ENCODE measurements at regions not wholly inside any gene's neighbourhood (a gene's known extent, or its start where the extent isn't known, plus 50 kb on each side); places are given as distances from the start of the nearest gene placed in this dataset.

DNA sequence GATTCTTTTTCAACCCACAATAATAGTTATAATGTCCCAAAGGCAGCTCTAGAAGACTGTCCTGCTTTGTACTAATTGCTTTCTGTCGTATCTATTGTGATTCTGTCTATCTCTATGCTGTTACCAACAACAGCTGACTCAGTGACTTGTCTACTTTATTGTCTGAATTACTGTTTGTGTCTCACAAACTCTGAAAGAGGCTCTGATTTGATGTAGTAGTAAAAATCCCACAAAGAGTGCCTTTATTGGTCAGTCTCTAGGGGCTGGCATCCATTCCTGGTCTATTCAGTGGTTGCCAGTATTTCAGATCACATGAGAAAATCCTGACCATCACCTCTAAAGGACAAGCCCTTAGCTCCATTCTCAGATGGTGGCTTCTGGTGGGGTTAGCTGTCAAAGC is 254.2 kb downstream of the NSUN3 start:
- H3K27ac Mint-ChIP-seq: no peak overlapping the region
- no peaks in the 10 kb centered on the region for H3K36me3 Mint-ChIP-seq (ENCODE audit: low read depth)
- no peak overlapping the region for H3K4me3 Mint-ChIP-seq
- H3K4me1 Mint-ChIP-seq: no peaks in the 10 kb centered on the region
- H3K9me3 Mint-ChIP-seq: peaks cover 6% of the 10 kb centered on the region
- no peaks in the 10 kb centered on the region for H3K27me3 Mint-ChIP-seq
- no peak for DNase-seq
- intact Hi-C loops (cut with micrococcal nuclease): no loop called here

DNA sequence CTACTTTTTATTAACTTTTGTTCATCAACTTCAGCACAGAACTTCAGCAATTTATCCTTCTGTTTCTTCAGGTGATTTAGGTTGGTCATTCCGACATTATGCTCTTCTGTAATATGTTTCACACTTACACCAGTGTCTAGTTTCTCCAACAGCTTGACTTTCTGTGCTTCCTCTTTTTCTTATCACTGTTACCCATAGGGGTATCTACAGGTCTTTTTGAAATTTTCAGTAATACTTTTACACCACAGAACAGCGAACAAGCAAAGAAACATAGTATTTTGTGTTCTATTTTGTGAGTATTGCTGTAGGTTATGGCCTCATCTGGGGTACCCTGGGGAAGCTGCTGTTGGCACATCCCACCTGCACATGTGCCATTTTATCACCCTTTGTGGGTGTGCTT is 260.7 kb downstream of the NSUN3 start:
- Mint-ChIP-seq H3K36me3 (ENCODE audit: low read depth) (no peaks in the 10 kb centered on the region), H3K4me1 (no peaks in the 10 kb centered on the region), H3K9me3 (peaks cover 6% of the 10 kb centered on the region), H3K27ac (no peak overlapping the region), H3K4me3 (no peak overlapping the region), H3K27me3 (no peaks in the 10 kb centered on the region)
- intact Hi-C loops (cut with micrococcal nuclease): no loop called here
- no peak for DNase-seq

DNA sequence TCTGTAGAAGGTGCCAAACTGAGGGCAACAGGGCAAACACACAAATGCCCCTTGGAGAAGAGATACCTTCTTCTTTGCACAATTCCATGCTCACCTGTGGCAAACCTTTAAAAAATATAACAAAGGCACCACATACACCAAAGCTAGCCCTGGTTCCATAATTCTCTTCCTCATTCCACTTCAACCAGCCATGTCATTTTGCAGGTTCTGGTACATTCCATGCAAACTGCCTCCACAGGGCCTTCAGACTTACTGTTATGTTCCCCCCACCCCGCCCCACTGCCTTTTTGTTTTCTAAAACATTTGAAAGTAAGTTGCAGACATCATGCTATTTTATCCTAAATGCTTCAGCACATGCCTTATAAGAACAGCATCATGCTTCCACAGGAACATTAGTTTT is 269.0 kb downstream of the NSUN3 start:
- intact Hi-C loops (cut with micrococcal nuclease): no loop called here
- no peak for DNase-seq
- no peak overlapping the region for H3K4me3 Mint-ChIP-seq
- no peak overlapping the region for H3K27ac Mint-ChIP-seq
- H3K27me3 Mint-ChIP-seq: no peaks in the 10 kb centered on the region
- H3K36me3 Mint-ChIP-seq (ENCODE audit: low read depth): no peaks in the 10 kb centered on the region
- H3K9me3 Mint-ChIP-seq: no peaks in the 10 kb centered on the region
- H3K4me1 Mint-ChIP-seq: no peaks in the 10 kb centered on the region

DNA sequence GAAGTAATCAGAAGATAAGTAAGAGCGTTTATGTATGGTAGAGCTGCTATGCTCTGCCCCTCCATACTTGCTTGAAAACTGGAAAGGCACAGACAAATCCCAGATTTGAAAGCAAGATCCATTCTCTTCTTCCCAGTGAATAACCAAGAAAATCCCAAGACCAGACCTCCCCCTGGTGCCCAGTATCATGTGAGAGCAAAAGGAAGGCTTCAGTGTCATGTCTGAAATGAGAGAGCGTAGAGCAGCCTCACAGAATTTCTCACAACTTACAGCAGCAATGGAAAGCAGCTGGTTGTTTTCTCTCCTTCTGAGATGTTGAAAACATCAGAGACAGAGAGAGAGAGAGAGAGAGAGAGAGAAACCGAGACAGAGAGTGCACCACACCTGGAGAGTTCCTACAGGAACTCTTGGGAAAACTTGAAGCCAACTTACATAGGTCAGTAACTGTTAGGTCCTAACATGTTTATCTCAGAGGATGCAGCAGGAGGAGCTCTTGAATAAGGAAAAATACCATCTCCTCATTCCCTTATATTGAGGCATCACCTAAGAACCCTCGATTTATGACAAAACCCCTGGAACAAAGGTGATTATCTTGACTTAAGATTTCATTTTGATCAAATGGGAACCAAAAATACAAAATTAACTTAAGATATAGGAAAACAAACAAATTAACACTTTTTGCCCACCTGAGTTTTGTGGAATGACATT is 273.3 kb downstream of the NSUN3 start:
- Mint-ChIP-seq H3K9me3 (no peaks in the 10 kb centered on the region), H3K36me3 (ENCODE audit: low read depth) (no peaks in the 10 kb centered on the region), H3K4me1 (no peaks in the 10 kb centered on the region), H3K27me3 (no peaks in the 10 kb centered on the region), H3K27ac (no peak overlapping the region), H3K4me3 (no peak overlapping the region)
- no peak for DNase-seq
- intact Hi-C loops (cut with micrococcal nuclease): no loop called here

DNA sequence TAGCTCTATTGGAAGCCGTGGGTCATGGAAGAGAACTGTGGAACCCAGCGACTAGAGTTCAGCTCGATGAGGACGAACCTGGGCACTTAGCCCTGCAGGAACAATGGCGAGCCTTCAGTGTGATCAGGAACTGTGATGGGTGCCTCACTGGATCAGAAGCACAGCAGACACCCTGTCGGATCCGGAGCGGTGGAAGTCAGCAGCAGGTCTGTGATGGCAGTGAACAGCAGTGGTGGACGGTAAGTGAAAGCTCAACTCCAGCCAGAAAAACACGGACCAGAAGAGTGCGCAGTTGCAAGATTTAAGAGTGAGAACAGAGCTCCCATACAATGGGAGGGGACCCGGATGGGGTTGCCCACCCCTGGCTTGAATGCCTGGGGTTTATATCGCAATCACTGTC is 282.2 kb downstream of the NSUN3 start:
- no peak overlapping the region for H3K27ac Mint-ChIP-seq
- H3K9me3 Mint-ChIP-seq: peaks cover 3% of the 10 kb centered on the region
- H3K27me3 Mint-ChIP-seq: no peaks in the 10 kb centered on the region
- no peaks in the 10 kb centered on the region for H3K36me3 Mint-ChIP-seq (ENCODE audit: low read depth)
- no peaks in the 10 kb centered on the region for H3K4me1 Mint-ChIP-seq
- DNase-seq: no peak
- intact Hi-C loops (cut with micrococcal nuclease): no loop called here
- H3K4me3 Mint-ChIP-seq: no peak overlapping the region

DNA sequence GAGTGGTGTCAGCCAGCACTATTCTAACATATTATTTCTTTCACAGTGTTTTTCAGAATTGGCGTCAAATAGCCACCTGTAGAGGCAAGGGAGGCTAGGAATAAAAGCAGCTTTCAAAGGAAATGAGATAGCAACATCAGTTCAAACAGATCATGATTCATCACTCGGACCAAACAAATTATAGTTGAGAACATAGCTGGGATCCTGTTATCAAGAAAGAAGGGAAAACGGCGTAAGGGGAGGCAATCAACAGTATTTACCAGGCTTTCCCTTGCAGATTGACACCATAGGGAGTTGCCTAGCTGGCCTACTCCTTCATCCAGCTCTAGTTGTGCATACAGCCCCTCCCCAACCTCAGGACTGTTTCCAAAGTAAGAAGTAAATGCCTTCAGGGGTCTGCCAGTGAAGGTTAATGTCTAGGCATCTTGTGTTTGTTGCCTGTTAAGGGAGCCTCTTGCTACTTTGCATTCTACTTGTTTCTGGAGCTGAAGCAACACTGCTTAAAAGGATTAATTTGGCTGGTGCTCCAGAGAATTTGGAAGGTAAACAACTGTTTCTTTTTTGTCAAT is 286.5 kb downstream of the NSUN3 start:
- Mint-ChIP-seq H3K36me3 (ENCODE audit: low read depth) (no peaks in the 10 kb centered on the region), H3K4me1 (no peaks in the 10 kb centered on the region), H3K4me3 (no peak overlapping the region), H3K9me3 (peaks cover 3% of the 10 kb centered on the region), H3K27ac (no peak overlapping the region), H3K27me3 (no peaks in the 10 kb centered on the region)
- intact Hi-C loops (cut with micrococcal nuclease): no loop called here
- DNase-seq: no peak

DNA sequence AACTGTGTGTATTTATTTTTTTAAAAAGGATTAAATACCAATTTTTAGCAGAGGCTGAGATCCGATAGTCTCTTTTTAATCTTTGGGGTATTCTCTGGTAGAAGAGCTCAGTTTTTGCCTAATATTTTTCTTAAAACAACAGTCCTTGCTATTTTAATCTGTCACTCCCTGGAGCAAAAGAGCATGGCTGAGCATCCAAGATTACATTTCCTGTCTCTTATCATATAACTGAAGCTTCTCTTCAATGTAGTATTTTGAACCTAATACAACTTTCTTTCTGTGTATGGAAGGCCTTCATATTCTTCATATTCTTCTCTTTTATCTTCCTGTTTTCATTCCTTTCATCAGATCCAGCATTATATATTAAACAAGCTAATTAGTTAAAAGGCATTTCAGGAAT is 293.7 kb downstream of the NSUN3 start:
- H3K4me3 Mint-ChIP-seq: no peak overlapping the region

DNA sequence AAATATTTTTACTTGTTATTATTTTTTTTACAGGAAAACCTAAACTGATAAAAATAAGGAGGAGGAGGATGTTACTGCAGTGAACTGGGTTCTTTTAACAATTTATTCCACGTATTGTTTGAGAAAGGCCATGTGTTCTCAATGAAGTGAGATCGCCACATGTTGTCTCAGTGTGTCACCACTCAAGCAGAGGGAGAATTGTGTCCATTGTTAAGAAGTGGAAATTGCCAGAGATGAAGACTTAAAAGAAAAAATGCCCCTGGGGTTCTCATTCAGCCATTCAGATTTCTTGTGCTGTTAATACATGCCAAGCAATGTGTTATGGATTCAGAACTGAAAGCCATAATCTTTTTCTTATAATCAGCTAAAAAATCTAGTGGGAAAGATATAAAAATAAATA is 297.1 kb downstream of the NSUN3 start:
- intact Hi-C loops (cut with micrococcal nuclease): no loop called here
- no peak overlapping the region for H3K27ac Mint-ChIP-seq
- no peaks in the 10 kb centered on the region for H3K4me1 Mint-ChIP-seq

More for the DNA sequence above, 293.7 kb downstream of the NSUN3 start:
- intact Hi-C loops (cut with micrococcal nuclease): no loop called here
- H3K27ac Mint-ChIP-seq: no peak overlapping the region
- no peaks in the 10 kb centered on the region for H3K27me3 Mint-ChIP-seq
- H3K36me3 Mint-ChIP-seq (ENCODE audit: low read depth): no peaks in the 10 kb centered on the region
- no peaks in the 10 kb centered on the region for H3K4me1 Mint-ChIP-seq
- no peak for DNase-seq
- H3K9me3 Mint-ChIP-seq: no peaks in the 10 kb centered on the region

DNA sequence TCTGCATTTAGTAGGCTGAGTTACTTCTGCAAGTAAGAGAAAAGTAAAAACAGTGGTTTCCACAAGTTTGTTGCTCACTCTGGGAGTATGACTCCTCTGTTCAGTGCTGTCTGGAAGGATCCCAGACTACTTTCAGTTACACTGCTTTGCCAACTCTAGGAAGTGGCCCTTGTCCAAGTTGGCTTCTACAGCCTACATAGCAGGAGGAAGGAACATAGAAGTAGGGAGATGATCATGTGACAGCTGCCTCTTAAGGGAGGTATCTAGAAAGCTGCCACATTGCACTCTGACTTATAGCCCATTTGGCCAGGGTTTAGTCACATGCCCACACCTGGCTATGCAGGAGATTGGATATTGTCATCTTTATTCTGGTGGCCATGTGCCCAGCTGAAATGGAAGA is 298.1 kb downstream of the NSUN3 start:
- no peaks in the 10 kb centered on the region for H3K9me3 Mint-ChIP-seq
- H3K4me3 Mint-ChIP-seq: no peak overlapping the region
- H3K36me3 Mint-ChIP-seq (ENCODE audit: low read depth): no peaks in the 10 kb centered on the region
- no peak overlapping the region for H3K27ac Mint-ChIP-seq
- intact Hi-C loops (cut with micrococcal nuclease): no loop called here
- no peaks in the 10 kb centered on the region for H3K27me3 Mint-ChIP-seq
- DNase-seq: no peak
- no peaks in the 10 kb centered on the region for H3K4me1 Mint-ChIP-seq

More for the DNA sequence above, 297.1 kb downstream of the NSUN3 start:
- Mint-ChIP-seq H3K27me3 (no peaks in the 10 kb centered on the region), H3K36me3 (ENCODE audit: low read depth) (no peaks in the 10 kb centered on the region), H3K9me3 (no peaks in the 10 kb centered on the region), H3K4me3 (no peak overlapping the region)
- DNase-seq: no peak

DNA sequence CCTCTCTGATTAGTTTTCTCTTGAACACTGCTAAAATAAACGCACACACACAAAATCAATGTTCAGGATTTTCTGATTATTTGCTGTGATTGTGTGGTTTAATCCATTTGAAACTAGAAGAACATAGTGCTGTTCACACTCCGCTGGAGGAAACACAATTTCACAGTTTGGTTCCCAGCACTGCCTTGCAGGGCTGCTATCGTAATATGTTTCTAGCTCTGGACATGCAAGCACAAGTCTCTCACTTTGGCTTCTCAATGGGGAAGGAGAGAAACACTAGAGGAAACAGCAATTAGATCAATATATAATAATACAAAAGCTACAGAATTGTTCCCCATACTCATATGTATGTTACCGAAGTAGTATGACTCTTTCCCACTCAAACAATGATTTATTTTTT is 299.5 kb downstream of the NSUN3 start:
- no peak overlapping the region for H3K27ac Mint-ChIP-seq
- no peaks in the 10 kb centered on the region for H3K36me3 Mint-ChIP-seq (ENCODE audit: low read depth)
- no peaks in the 10 kb centered on the region for H3K27me3 Mint-ChIP-seq
- no peaks in the 10 kb centered on the region for H3K4me1 Mint-ChIP-seq
- DNase-seq: no peak
- H3K9me3 Mint-ChIP-seq: no peaks in the 10 kb centered on the region
- no peak overlapping the region for H3K4me3 Mint-ChIP-seq
- intact Hi-C loops (cut with micrococcal nuclease): no loop called here

DNA sequence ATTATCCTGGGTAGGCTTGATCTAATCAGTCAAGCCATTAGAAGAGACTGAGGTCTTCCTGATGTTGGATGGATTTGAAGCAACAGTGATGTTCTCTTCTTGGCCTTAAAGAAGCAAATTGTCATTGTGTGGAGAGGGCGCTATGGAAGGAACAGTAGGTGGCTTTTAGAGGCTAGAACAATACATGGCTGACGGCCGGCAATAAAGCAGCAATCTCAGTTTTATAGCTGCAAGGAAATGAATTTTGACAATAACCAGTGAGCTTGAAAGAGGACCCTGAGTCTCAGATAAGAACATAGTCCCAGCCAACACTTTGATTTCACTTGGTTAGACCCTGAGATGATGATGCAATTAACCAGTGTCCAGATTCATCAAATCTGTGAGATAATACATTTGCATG is 302.1 kb downstream of the NSUN3 start:
- no peaks in the 10 kb centered on the region for H3K36me3 Mint-ChIP-seq (ENCODE audit: low read depth)
- no peak overlapping the region for H3K4me3 Mint-ChIP-seq
- DNase-seq: no peak
- H3K27me3 Mint-ChIP-seq: no peaks in the 10 kb centered on the region
- no peak overlapping the region for H3K27ac Mint-ChIP-seq
- peaks cover 5% of the 10 kb centered on the region for H3K9me3 Mint-ChIP-seq
- intact Hi-C loops (cut with micrococcal nuclease): no loop called here
- H3K4me1 Mint-ChIP-seq: no peaks in the 10 kb centered on the region

DNA sequence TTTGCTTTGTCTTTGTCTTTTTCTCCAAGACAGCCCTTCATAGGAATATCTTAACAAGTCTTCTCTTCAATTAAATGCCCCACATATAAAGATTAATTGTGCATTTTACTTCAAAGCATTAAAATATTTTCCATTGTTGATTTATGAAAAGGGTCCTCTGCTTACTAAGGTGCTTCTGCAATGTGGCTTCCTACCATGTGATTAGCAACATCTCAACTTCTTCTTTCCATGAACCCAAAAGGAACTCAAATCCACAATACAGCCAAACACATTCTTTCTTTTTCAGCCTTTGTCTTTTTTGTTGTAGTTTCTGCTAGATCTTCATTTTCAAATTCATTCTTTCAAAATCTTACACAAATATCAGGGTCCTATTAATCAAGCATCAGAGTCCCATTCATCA is 309.2 kb downstream of the NSUN3 start:
- Mint-ChIP-seq H3K27me3 (no peaks in the 10 kb centered on the region), H3K4me1 (no peaks in the 10 kb centered on the region), H3K9me3 (peaks cover 10% of the 10 kb centered on the region), H3K36me3 (ENCODE audit: low read depth) (no peaks in the 10 kb centered on the region), H3K27ac (no peak overlapping the region), H3K4me3 (no peak overlapping the region)
- DNase-seq: no peak
- intact Hi-C loops (cut with micrococcal nuclease): no loop called here

DNA sequence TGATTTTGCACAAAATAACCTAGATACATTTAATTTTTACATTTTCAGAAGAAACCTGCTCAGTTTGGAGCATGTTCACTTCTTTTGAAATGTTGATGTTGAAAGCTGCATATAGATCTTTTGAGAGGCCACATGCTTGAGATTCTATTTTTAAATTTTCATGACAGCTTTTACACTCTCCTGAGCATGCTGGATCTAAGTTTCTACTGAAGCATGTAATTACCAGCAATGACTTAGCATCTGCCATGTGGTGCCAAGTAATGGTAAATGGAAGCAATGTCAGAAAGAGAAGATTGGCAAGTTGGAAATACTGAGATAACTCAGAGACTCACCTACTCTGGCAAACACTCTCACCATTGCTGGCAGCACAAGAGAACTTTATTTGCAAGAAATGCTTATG is 310.6 kb downstream of the NSUN3 start:
- H3K4me1 Mint-ChIP-seq: no peaks in the 10 kb centered on the region
- H3K36me3 Mint-ChIP-seq (ENCODE audit: low read depth): no peaks in the 10 kb centered on the region
- no peaks in the 10 kb centered on the region for H3K27me3 Mint-ChIP-seq
- H3K4me3 Mint-ChIP-seq: no peak overlapping the region
- peaks cover 10% of the 10 kb centered on the region for H3K9me3 Mint-ChIP-seq
- H3K27ac Mint-ChIP-seq: no peak overlapping the region
- DNase-seq: no peak
- intact Hi-C loops (cut with micrococcal nuclease): no loop called here

DNA sequence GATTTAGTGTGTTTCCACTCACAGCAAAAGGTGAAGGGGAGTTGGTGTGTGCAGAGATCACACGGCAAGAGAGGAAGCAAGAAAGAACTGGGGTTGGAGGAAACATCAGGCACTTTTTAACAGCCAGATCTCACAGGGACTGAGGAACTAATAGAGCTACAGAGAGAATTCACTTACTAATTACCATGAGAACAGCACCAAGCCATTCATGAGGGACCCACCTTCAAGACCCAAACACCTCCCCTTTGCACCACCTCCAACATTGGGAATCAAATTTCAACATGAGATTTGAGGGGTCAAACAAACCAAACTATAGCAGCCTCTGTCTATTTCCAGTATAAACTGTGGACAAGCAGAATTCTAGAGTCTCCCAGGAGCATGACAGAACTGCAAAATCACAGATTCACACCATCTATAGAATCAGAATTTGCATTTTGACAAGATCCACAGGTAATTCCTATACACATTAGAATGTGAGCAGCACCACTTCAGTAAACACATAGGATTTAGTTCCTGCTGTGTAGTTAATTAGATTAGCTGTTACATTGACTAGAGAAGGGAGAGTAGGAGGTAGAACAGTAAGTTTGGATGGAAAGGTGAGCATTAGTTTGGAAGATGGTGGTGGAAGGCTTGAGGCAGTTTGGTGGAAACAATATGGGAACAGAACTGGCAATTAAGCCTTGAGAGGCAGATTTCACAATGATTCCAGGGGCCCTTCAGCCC is 311.7 kb downstream of the NSUN3 start:
- no peaks in the 10 kb centered on the region for H3K27me3 Mint-ChIP-seq
- intact Hi-C loops (cut with micrococcal nuclease): no loop called here
- no peak overlapping the region for H3K4me3 Mint-ChIP-seq
- H3K27ac Mint-ChIP-seq: no peak overlapping the region
- H3K4me1 Mint-ChIP-seq: no peaks in the 10 kb centered on the region
- peaks cover 6% of the 10 kb centered on the region for H3K9me3 Mint-ChIP-seq
- no peak for DNase-seq
- H3K36me3 Mint-ChIP-seq (ENCODE audit: low read depth): no peaks in the 10 kb centered on the region
